Aorta (tissue), 5 donors: ENCODE measurements at regions not wholly inside any gene's neighbourhood (a gene's known extent, or its start where the extent isn't known, plus 50 kb on each side); places are given as distances from the start of the nearest gene placed in this dataset.

Experiments
- ATAC-seq: fragments of 200-7000 bp; cut with Tn5 transposase; one replicate; pipeline ENCODE4 v1.9.1; 2022; ENCODE audit warnings: moderate library complexity; ENCODE audit not compliant: low FRiP score
- DNase-seq, 2 donors: peaks; one replicate each; pipeline ENCODE4 v3.0.0-alpha.2; 2020
- H3K27ac ChIP-seq, 2 donors: one replicate each; pipeline ENCODE4 v1.5.1; 2013; ENCODE audit warnings: low read length in 2 of 2, mild to moderate bottlenecking in 2 of 2, moderate library complexity in 2 of 2, control low read depth in 1 of 2, inconsistent platforms in 1 of 2, low read depth in 1 of 2
- H3K27me3 ChIP-seq, 2 donors: one replicate each; pipeline ENCODE4 v1.6.1; 2013; ENCODE audit warnings: control low read depth in 1 of 2, low read length in 1 of 2, mild to moderate bottlenecking in 1 of 2, moderate library complexity in 1 of 2; ENCODE audit not compliant: insufficient read depth in 2 of 2, control insufficient read depth in 1 of 2
- H3K36me3 ChIP-seq, 2 donors: one replicate each; pipeline ENCODE4 v1.6.1; 2013; ENCODE audit warnings: control low read depth in 1 of 2, low read length in 1 of 2, mild to moderate bottlenecking in 1 of 2; ENCODE audit not compliant: insufficient read depth in 2 of 2, control insufficient read depth in 1 of 2
- H3K4me1 ChIP-seq, 2 donors: one replicate each; pipeline ENCODE4 v1.6.1; 2013; ENCODE audit warnings: low read length in 2 of 2, control low read depth in 1 of 2, mild to moderate bottlenecking in 1 of 2, moderate library complexity in 1 of 2; ENCODE audit not compliant: insufficient read depth in 2 of 2, control insufficient read depth in 1 of 2
- H3K4me3 ChIP-seq, 2 donors: one replicate each; pipeline ENCODE4 v1.5.1; 2013; ENCODE audit warnings: low read length in 2 of 2, control low read depth in 1 of 2, mild to moderate bottlenecking in 1 of 2
- H3K9me3 ChIP-seq: one replicate; pipeline ENCODE4 v1.6.1; 2013; ENCODE audit warnings: mild to moderate bottlenecking, low read length; ENCODE audit not compliant: control insufficient read depth
- WGBS, 2 donors: extraction: QIAGEN DNeasy Blood & Tissue Kit; methylation state at CpG; one replicate each; pipeline ENCODE4 v1.1.7; 2013; 5-methylcytosine and 5-hydroxymethylcytosine counted together
- intact Hi-C, 2 donors: fragments of 100-400 bp; cut with DNase I; formaldehyde crosslinking; loops; one replicate each; pipeline versions ENCODE4 v1.14.2 to v1.15.0; 2022
- donor health status: healthy with polysubstance abuse.
- donor health status: Bipolar disorder and iron deficiency.
- donor health status: DM: no; HTN: no; CAD: no.
- donor health status: DM: no; HTN: no; CAD: no.
- donor health status: DM: yes; HTN: yes; CAD: no.

- Histone ChIP-seq H3K27ac (no peak overlapping the region), H3K9me3 (no peaks in the 10 kb centered on the region), H3K36me3 (no peaks in the 10 kb centered on the region), H3K27me3 (no peaks in the 10 kb centered on the region), H3K4me1 (no peaks in the 10 kb centered on the region), H3K4me3 (no peak overlapping the region)
- 79 to 85% methylated on average over 4 of the region's 4 CpGs for WGBS, 2 donors
- no peak for ATAC-seq
- intact Hi-C loops: no loop called here
- no peak for DNase-seq
Measured at GRCh38 chr6:113619077-113619476, 238.1 kb upstream of the MARCKS start.

DNA sequence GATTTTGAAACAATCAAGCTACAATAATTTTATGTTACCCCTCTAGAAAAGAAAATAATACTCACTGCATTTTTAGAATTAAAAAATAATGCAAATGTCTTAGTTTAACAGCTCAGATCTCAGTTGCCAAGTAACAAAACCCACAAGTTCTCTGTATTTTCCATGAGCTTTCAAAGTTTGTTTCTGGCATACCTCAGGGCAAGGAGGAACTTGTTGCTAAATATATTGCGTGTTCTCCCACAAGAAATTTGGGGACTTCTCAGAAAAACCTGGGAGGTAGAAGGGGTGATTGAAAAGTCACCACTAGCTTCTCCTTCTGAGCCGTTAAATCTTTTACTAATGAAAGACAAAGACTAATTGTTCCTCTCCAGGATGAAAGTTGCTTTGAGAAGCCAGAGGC, 236.8 kb upstream of the MARCKS start:
- DNase-seq: no peak
- Histone ChIP-seq H3K27me3 (no peaks in the 10 kb centered on the region), H3K9me3 (no peaks in the 10 kb centered on the region), H3K36me3 (no peaks in the 10 kb centered on the region), H3K4me1 (no peaks in the 10 kb centered on the region), H3K4me3 (no peak overlapping the region), H3K27ac (no peak overlapping the region)
- intact Hi-C loops: loop anchor here in 1 of 2 donors (5.0 kb wide), 1 partner anchor 42 kb away; no protein-coding TSS in a partner anchor
- WGBS, 2 donors: 6 to 12% methylated on average over 2 of the region's 2 CpGs
- ATAC-seq: no peak

DNA sequence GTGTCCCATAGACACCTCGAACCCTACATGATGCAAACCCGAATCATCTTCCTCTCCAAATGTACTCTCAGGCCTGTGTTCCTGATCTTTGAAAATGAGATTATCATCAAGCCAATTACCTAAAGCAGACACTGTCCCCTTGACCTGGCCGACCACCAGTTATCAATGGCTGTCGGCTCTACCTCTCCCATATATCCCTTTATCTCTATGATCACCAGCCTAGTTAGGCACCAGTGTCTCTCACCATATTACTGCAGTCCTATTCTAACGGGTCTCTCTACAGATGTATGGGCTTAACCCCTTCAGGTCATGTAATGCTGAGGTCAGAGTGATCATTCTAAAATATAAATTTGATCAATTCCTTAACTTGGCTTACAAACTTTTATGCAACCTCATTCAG, 234.9 kb upstream of the MARCKS start:
- no peak for ATAC-seq

DNA sequence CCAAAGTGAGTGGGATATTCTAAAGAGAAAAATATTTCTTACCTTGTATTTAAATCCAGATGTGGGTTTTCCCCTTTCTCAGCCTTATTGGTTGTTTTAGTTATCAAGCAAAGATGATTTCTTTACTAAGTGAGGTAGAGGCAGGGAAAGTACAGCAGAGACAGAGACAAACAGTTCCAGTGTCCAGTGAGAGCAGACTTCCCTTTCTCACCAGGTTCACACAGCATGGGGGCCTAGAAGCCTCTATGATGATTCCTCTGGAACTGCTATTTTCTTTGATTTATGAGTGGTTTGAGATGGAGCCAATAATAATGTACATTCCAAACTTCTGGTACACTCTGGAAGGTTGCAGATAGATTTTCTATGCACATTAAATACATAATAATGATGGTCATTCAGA, 234.0 kb upstream of the MARCKS start:
- Histone ChIP-seq H3K27me3 (no peaks in the 10 kb centered on the region), H3K4me1 (no peaks in the 10 kb centered on the region), H3K36me3 (no peaks in the 10 kb centered on the region), H3K27ac (no peak overlapping the region), H3K4me3 (no peak overlapping the region), H3K9me3 (no peaks in the 10 kb centered on the region)
- ATAC-seq (no peak), DNase-seq (no peak)
- intact Hi-C loops: loop anchor here in 1 of 2 donors (5.0 kb wide), 1 partner anchor 39 kb away; no protein-coding TSS in a partner anchor

More for the DNA sequence above, 234.9 kb upstream of the MARCKS start:
- WGBS, 2 donors: 73 to 82% methylated on average over 5 of the region's 5 CpGs
- intact Hi-C loops: loop anchor here in 1 of 2 donors (5.0 kb wide), 1 partner anchor 40 kb away; no protein-coding TSS in a partner anchor
- no peaks in the 10 kb centered on the region for H3K4me1 ChIP-seq
- no peak for DNase-seq
- no peak overlapping the region for H3K27ac ChIP-seq
- H3K36me3 ChIP-seq: no peaks in the 10 kb centered on the region
- no peaks in the 10 kb centered on the region for H3K9me3 ChIP-seq
- no peak overlapping the region for H3K4me3 ChIP-seq
- no peaks in the 10 kb centered on the region for H3K27me3 ChIP-seq

DNA sequence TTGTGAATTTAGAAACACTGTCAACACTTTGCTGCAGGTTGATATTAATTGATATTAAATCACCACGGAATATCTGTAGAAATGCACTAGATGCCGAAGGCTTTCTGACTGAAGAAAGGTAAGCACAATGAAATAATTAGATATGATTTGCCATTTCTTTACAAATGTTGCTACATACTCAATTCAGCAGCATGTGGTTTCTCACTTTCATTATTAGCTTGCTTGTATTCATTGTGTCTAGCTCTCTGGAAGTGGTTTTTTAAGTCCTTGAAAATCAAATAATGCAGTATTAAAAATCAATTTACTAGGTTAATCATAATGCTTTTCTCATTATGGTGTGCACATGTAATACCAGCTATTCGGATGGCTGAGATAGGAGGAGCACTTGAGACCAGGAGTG, 231.3 kb upstream of the MARCKS start:
- Histone ChIP-seq H3K27me3 (no peaks in the 10 kb centered on the region), H3K4me1 (peaks cover 0 to 6% of the 10 kb centered on the region in 2 donors), H3K27ac (no peak overlapping the region), H3K4me3 (no peak overlapping the region), H3K9me3 (no peaks in the 10 kb centered on the region), H3K36me3 (no peaks in the 10 kb centered on the region)
- 90 to 91% methylated on average over 3 of the region's 3 CpGs for WGBS, 2 donors
- intact Hi-C loops: no loop called here
- DNase-seq: no peak
- ATAC-seq: no peak

DNA sequence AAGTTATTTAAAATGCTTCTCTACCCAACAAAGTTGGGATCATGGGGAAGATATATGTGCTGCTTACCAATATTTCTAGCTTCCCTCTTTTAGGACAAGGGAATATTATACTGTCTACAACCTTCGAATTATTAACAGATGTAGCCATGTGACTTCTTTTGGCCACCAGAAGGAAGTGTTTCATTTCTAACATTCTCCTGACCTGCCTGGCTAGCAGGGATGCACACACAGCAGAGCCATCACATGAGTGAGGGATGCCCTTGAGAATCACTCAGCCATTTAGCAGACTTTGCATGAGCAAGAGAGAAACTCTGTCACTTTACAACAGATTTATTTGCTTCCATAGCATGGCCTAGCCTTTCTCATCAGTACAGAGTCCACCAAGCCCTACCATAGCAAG, 230.7 kb upstream of the MARCKS start:
- ATAC-seq: no peak

GRCh38 chr6:113627480-113627879, 229.7 kb upstream of the MARCKS start:
- DNase-seq: no peak
- H3K4me1 ChIP-seq: peaks cover 1 to 13% of the 10 kb centered on the region in 2 donors
- no peaks in the 10 kb centered on the region for H3K36me3 ChIP-seq
- WGBS, 2 donors: 94 to 96% methylated on average over 2 of the region's 2 CpGs
- no peaks in the 10 kb centered on the region for H3K27me3 ChIP-seq
- no peak overlapping the region for H3K27ac ChIP-seq
- intact Hi-C loops: no loop called here
- no peak for ATAC-seq
- no peaks in the 10 kb centered on the region for H3K9me3 ChIP-seq
- H3K4me3 ChIP-seq: no peak overlapping the region

More for the DNA sequence above, 230.7 kb upstream of the MARCKS start:
- H3K9me3 ChIP-seq: no peaks in the 10 kb centered on the region
- no peak overlapping the region for H3K27ac ChIP-seq
- no peak overlapping the region for H3K4me3 ChIP-seq
- H3K27me3 ChIP-seq: no peaks in the 10 kb centered on the region
- H3K36me3 ChIP-seq: no peaks in the 10 kb centered on the region
- H3K4me1 ChIP-seq: peaks cover 0 to 10% of the 10 kb centered on the region in 2 donors
- intact Hi-C loops: no loop called here
- no peak for DNase-seq
- WGBS, 2 donors: 97 to 98% methylated on average over 1 of the region's 1 CpG

DNA sequence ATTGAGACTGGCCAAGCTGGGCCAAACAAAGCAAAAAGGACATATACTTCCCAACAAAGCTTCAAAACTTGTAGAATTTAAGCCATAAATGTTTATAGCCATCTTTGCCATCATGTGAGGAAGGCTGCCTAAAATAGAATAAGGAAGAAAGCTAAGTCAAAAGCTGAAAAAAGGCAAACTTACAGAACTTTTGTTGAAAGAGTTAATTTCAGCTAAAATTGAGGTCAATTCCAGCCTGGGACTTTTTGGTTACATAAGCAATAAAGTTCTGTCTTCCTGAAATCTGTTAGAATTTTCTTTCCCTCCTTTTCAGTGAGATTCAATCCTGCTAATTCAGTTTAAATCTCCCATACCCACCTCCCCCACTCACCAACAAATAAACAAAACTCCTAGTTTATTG, 227.9 kb upstream of the MARCKS start:
- H3K36me3 ChIP-seq: no peaks in the 10 kb centered on the region
- H3K9me3 ChIP-seq: no peaks in the 10 kb centered on the region
- no peak for DNase-seq
- intact Hi-C loops: no loop called here
- H3K4me1 ChIP-seq: peaks cover 1 to 13% of the 10 kb centered on the region in 2 donors
- ATAC-seq: no peak
- no peaks in the 10 kb centered on the region for H3K27me3 ChIP-seq
- H3K27ac ChIP-seq: no peak overlapping the region
- H3K4me3 ChIP-seq: no peak overlapping the region

- no peaks in the 10 kb centered on the region for H3K27me3 ChIP-seq
- 22 to 27% methylated on average over 1 of the region's 1 CpG for WGBS, 2 donors
- H3K9me3 ChIP-seq: no peaks in the 10 kb centered on the region
- DNase-seq (no peak), ATAC-seq (no peak)
- intact Hi-C loops: loop anchor here in 1 of 2 donors (10.0 kb wide), 2 partner anchors 225 to 1295 kb away; partner anchors contain the start of gene MARCKS
- no peak overlapping the region for H3K4me3 ChIP-seq
- no peak overlapping the region for H3K27ac ChIP-seq
- peaks cover 1 to 13% of the 10 kb centered on the region in 2 donors for H3K4me1 ChIP-seq
- H3K36me3 ChIP-seq: no peaks in the 10 kb centered on the region
Measured at GRCh38 chr6:113629975-113630737, 227.0 kb upstream of the MARCKS start.
